ENCODE measurements at regions not wholly inside any gene's neighbourhood (a gene's known extent, or its start where the extent isn't known, plus 50 kb on each side); places are given as distances from the start of the nearest gene placed in this dataset.

DNA sequence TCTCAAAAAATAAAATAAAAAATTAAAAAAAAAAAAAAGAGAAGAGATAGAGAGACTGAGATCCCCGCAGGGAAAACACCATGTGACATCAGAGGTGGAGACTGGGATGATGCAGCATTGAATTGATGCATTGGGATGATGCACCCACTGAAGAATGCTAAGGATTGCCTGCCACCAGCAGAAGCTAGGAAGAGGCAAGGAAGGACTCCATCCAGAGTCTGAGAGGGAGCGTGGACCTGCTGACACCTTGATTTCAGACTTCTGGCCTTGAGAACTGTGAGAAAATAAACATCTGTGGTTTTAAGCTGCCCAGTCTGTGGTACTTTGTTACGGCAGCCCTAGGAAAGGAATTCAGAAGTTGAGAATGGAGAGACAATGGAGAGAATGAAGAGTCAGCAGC, 89.8 kb upstream of the PRPS1L1 start:
- Mint-ChIP-seq H3K9me3 (ENCODE audit: low read depth) (peaks cover 3% of the 10 kb centered on the region), H3K4me3 (ENCODE audit: unreplicated experiment) (peak overlapping the region; percentile 5), H3K4me1 (ENCODE audit: low read depth) (peaks cover 19% of the 10 kb centered on the region), H3K27ac (ENCODE audit: unreplicated experiment) (peak overlapping the region; percentile 65), H3K36me3 (ENCODE audit: low read depth) (no peaks in the 10 kb centered on the region), H3K27me3 (ENCODE audit: low read depth) (no peaks in the 10 kb centered on the region)
- no peak for DNase-seq (ENCODE audit: low spot score)
- TF ChIP-seq, protein P1, sequence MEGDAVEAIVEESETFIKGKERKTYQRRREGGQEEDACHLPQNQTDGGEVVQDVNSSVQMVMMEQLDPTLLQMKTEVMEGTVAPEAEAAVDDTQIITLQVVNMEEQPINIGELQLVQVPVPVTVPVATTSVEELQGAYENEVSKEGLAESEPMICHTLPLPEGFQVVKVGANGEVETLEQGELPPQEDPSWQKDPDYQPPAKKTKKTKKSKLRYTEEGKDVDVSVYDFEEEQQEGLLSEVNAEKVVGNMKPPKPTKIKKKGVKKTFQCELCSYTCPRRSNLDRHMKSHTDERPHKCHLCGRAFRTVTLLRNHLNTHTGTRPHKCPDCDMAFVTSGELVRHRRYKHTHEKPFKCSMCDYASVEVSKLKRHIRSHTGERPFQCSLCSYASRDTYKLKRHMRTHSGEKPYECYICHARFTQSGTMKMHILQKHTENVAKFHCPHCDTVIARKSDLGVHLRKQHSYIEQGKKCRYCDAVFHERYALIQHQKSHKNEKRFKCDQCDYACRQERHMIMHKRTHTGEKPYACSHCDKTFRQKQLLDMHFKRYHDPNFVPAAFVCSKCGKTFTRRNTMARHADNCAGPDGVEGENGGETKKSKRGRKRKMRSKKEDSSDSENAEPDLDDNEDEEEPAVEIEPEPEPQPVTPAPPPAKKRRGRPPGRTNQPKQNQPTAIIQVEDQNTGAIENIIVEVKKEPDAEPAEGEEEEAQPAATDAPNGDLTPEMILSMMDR (IDR thresholded peaks at IDR 0.05), result no peak

DNA sequence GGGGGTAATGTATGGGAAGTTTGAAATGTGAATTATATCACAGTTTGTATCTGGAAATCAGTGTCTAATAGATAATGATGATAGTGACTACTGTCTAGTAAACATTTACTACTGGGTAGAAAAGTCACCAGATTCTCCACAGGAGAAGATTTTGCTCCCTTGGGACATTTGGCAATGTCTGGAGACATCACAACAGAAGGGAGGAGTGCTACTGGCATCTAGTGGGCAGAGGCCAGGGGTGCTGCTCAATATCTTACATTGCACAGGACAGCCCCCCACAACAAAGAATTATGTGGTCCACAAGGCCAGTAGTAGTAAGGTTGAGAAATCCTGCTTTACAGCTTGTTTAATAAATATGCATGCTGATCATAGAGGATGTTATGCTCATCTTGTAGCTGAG, 92.3 kb upstream of the PRPS1L1 start:
- Mint-ChIP-seq H3K9me3 (ENCODE audit: low read depth) (peaks cover 3% of the 10 kb centered on the region), H3K27ac (ENCODE audit: unreplicated experiment) (no peak overlapping the region), H3K27me3 (ENCODE audit: low read depth) (no peaks in the 10 kb centered on the region), H3K36me3 (ENCODE audit: low read depth) (no peaks in the 10 kb centered on the region), H3K4me1 (ENCODE audit: low read depth) (peaks cover 19% of the 10 kb centered on the region), H3K4me3 (ENCODE audit: unreplicated experiment) (no peak overlapping the region)
- DNase-seq (ENCODE audit: low spot score), result no peak
- TF ChIP-seq, protein P1 (IDR thresholded peaks at IDR 0.05), result peak; percentile 63

DNA sequence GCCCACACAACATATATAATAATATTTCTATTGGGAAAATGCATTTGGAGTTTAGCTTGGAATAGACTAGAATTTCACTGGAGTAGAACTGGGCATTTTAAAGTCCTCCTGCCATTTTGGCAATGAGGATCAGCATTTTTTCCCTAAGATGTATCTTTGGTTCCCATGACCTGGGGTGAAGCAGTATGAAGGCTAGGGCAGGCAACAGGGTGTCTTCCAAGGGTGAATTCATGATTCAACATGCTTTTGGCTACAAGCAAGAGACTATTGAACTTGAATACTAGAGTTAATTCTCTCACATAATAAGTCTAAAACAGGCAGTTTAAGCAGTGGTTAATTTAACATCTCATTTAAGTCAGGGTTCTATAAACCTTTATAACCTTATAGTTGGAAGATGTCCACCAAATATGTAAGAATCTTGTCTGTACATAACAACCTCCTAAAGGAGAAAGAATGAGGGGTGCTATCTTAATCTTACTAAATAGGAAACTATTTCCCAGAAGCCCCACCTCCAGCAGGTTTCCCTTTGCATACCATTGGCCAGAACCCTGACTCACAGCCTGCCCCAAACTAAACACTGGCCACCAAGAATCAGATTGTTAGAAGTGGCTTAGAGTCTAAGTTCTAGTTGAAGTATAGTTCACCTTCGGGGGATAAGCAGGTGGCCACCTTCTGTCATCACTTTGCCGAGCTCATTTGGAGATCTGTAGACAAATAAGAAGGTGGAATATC, 96.0 kb upstream of the PRPS1L1 start:
- DNase-seq (ENCODE audit: low spot score), result no peak
- Mint-ChIP-seq H3K4me1 (ENCODE audit: low read depth) (peaks cover 4% of the 10 kb centered on the region), H3K9me3 (ENCODE audit: low read depth) (no peaks in the 10 kb centered on the region)

DNA sequence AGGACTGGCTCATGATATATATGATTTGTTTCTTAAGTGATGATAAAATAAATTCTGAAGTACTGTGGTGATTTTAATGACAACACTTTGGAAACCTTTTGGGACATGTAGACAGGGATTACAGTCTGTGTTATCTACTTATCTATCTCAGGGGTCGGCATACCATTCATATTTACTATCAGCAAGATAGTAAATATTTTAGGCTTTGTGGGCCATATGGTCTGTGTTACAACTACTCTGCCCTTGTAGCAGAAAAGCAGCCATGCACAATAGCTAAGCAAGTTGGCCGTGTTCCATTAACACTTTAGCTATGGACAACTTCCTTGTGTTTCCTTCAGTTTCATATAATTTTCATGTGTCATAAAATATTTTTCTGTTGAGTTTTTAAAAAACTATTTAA, 97.8 kb upstream of the PRPS1L1 start:
- H3K27me3 Mint-ChIP-seq (ENCODE audit: low read depth), result no peaks in the 10 kb centered on the region
- H3K27ac Mint-ChIP-seq (ENCODE audit: unreplicated experiment), result no peak overlapping the region
- TF ChIP-seq, protein P1 (IDR thresholded peaks at IDR 0.05), result no peak
- no peak overlapping the region for H3K4me3 Mint-ChIP-seq (ENCODE audit: unreplicated experiment)
- H3K9me3 Mint-ChIP-seq (ENCODE audit: low read depth), result no peaks in the 10 kb centered on the region
- DNase-seq (ENCODE audit: low spot score), result no peak
- H3K36me3 Mint-ChIP-seq (ENCODE audit: low read depth), result no peaks in the 10 kb centered on the region
- H3K4me1 Mint-ChIP-seq (ENCODE audit: low read depth), result peaks cover 3% of the 10 kb centered on the region

More for the DNA sequence above, 96.0 kb upstream of the PRPS1L1 start:
- no peak overlapping the region for H3K4me3 Mint-ChIP-seq (ENCODE audit: unreplicated experiment)
- H3K36me3 Mint-ChIP-seq (ENCODE audit: low read depth), result no peaks in the 10 kb centered on the region
- TF ChIP-seq, protein P1 (IDR thresholded peaks at IDR 0.05), result no peak
- H3K27ac Mint-ChIP-seq (ENCODE audit: unreplicated experiment), result no peak overlapping the region
- H3K27me3 Mint-ChIP-seq (ENCODE audit: low read depth), result no peaks in the 10 kb centered on the region

DNA sequence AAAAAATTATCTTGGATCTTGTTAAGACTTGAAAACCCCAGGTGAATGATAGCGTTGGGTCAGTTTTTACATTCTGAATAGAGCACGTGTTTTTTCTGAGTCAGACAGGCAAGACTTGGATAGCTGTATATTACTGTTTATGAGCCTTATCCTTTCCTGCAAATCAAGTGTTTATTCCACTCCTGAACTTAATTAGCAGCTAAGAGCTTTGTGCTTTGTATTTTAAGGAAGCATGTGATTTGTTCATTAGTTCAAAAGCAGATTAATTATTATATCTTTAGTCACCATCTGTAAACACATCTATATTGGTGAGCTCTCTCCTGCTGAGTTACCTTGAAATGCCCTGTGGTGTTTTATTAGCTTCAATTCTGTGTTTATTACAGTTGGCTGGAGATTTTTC, 98.6 kb upstream of the PRPS1L1 start:
- Mint-ChIP-seq H3K27ac (ENCODE audit: unreplicated experiment) (no peak overlapping the region), H3K4me1 (ENCODE audit: low read depth) (peaks cover 3% of the 10 kb centered on the region), H3K4me3 (ENCODE audit: unreplicated experiment) (no peak overlapping the region), H3K9me3 (ENCODE audit: low read depth) (no peaks in the 10 kb centered on the region), H3K36me3 (ENCODE audit: low read depth) (no peaks in the 10 kb centered on the region), H3K27me3 (ENCODE audit: low read depth) (peaks cover under 1% of the 10 kb centered on the region)
- TF ChIP-seq, protein P1 (IDR thresholded peaks at IDR 0.05), result no peak
- DNase-seq (ENCODE audit: low spot score), result no peak

All from chondrocyte (in vitro differentiated cells).